GM12875 (cell line): ENCODE measurements at regions not wholly inside any gene's neighbourhood (a gene's known extent, or its start where the extent isn't known, plus 50 kb on each side); places are given as distances from the start of the nearest gene placed in this dataset.

Experiments used
- H3K4me3 ChIP-seq: one replicate; pipeline ENCODE4 v1.5.1; 2011; ENCODE audit warnings: low read depth, low read length, control low read depth
- CTCF ChIP-seq: IDR thresholded peaks from 2 replicates; pipeline ENCODE4 v1.5.1; 2011; ENCODE audit warnings: low read depth, mild to moderate bottlenecking, control low read depth, inconsistent platforms, low read length, moderate library complexity, borderline replicate concordance; ENCODE audit not compliant: insufficient read depth

GRCh38 chr18:61618816-61619215 is 274.0 kb downstream of the RNF152 start:
- TF ChIP-seq CTCF: no peak
- no peak overlapping the region for H3K4me3 ChIP-seq

- H3K4me3 ChIP-seq: no peak overlapping the region
- TF ChIP-seq CTCF: no peak
Observed at GRCh38 chr18:61616111-61616610, 276.6 kb downstream of the RNF152 start.

- no peak overlapping the region for H3K4me3 ChIP-seq
- TF ChIP-seq CTCF: no peak
Observed at GRCh38 chr18:61612517-61612916, 279.3 kb downstream of the CDH20 start.

- no peak overlapping the region for H3K4me3 ChIP-seq
- no peak for TF ChIP-seq CTCF
Observed at GRCh38 chr18:61609131-61609530, 275.9 kb downstream of the CDH20 start.

GRCh38 chr18:61608316-61608715 is 275.1 kb downstream of the CDH20 start:
- no peak for TF ChIP-seq CTCF
- H3K4me3 ChIP-seq: no peak overlapping the region

GRCh38 chr18:61607867-61608266 is 274.6 kb downstream of the CDH20 start:
- no peak for TF ChIP-seq CTCF
- H3K4me3 ChIP-seq: no peak overlapping the region

- H3K4me3 ChIP-seq: no peak overlapping the region
- no peak for TF ChIP-seq CTCF
Observed at GRCh38 chr18:61606759-61607158, 273.5 kb downstream of the CDH20 start.
